Right atrium auricular region (tissue), 2 donors: ENCODE measurements at regions not wholly inside any gene's neighbourhood (a gene's known extent, or its start where the extent isn't known, plus 50 kb on each side); places are given as distances from the start of the nearest gene placed in this dataset.

Experiments
- DNase-seq: peaks from one replicate; pipeline ENCODE4 v3.0.0-alpha.2; 2019; ENCODE audit warnings: low spot score
- H3K27ac ChIP-seq, 2 donors: fragments of 200-600 bp; sonication (generic); 1 replicate in 1 of 2; 2 replicates in 1 of 2; pipeline ENCODE4 v1.5.1; 2016 to 2019
- H3K27me3 ChIP-seq, 2 donors: fragments of 200-600 bp; sonication (generic); one replicate each; pipeline versions ENCODE4 v1.5.1 to v1.6.0; 2017 to 2019
- H3K36me3 ChIP-seq: fragments of 200-600 bp; sonication (generic); one replicate; pipeline ENCODE4 v1.5.1; 2016
- H3K4me1 ChIP-seq, 2 donors: fragments of 200-600 bp; sonication (generic); one replicate each; pipeline versions ENCODE4 v1.5.1 to v1.6.0; 2017 to 2019
- H3K4me3 ChIP-seq, 2 donors: fragments of 200-600 bp; sonication (generic); 1 replicate in 1 of 2; 2 replicates in 1 of 2; pipeline ENCODE4 v1.5.1; 2017 to 2019; ENCODE audit warnings: mild to moderate bottlenecking in 1 of 2, moderate library complexity in 1 of 2
- H3K9me3 ChIP-seq, 2 donors: fragments of 200-600 bp; sonication (generic); one replicate each; pipeline ENCODE4 v1.5.1; 2019
- TF ChIP-seq, protein P1 (sequence below), 2 donors: fragments of 200-600 bp; sonication (generic); IDR thresholded peaks; one replicate each; pipeline ENCODE4 v1.5.1; 2019; ENCODE audit warnings: antibody characterized with exemption in 2 of 2

- DNase-seq, result no peak
Measured at GRCh38 chr1:47710329-47711071, 272.7 kb downstream of the FOXD2 start.

More at GRCh38 chr1:47710329-47711071, 272.7 kb downstream of the FOXD2 start:
- peak overlapping the region; percentile 29 to 49 for H3K4me3 ChIP-seq
- H3K27me3 ChIP-seq, result peaks cover 14 to 31% of the 10 kb centered on the region in 2 donors
- H3K9me3 ChIP-seq, result no peaks in the 10 kb centered on the region
- peaks cover 4 to 31% of the 10 kb centered on the region in 2 donors for H3K4me1 ChIP-seq
- TF ChIP-seq, protein P1, sequence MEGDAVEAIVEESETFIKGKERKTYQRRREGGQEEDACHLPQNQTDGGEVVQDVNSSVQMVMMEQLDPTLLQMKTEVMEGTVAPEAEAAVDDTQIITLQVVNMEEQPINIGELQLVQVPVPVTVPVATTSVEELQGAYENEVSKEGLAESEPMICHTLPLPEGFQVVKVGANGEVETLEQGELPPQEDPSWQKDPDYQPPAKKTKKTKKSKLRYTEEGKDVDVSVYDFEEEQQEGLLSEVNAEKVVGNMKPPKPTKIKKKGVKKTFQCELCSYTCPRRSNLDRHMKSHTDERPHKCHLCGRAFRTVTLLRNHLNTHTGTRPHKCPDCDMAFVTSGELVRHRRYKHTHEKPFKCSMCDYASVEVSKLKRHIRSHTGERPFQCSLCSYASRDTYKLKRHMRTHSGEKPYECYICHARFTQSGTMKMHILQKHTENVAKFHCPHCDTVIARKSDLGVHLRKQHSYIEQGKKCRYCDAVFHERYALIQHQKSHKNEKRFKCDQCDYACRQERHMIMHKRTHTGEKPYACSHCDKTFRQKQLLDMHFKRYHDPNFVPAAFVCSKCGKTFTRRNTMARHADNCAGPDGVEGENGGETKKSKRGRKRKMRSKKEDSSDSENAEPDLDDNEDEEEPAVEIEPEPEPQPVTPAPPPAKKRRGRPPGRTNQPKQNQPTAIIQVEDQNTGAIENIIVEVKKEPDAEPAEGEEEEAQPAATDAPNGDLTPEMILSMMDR (IDR thresholded peaks at IDR 0.05), result peak; percentile 99 to 100
- no peak overlapping the region for H3K27ac ChIP-seq
- no peaks in the 10 kb centered on the region for H3K36me3 ChIP-seq
